DMS153 treated with DMSO at 0.1 percent for 48 hours (cell line): ENCODE measurements at regions not wholly inside any gene's neighbourhood (a gene's known extent, or its start where the extent isn't known, plus 50 kb on each side); places are given as distances from the start of the nearest gene placed in this dataset.
A peak's percentile ranks its signal among the peaks of the same experiment; 100 is the strongest.
"Not testable (repeated sequence)": the region's sequence is repeated elsewhere in the genome, so short reads cannot be mapped to it uniquely, and the experiment has no call there.

ENCODE experiments used
- DNase-seq: peaks from one replicate; lab custom pipeline; 2025; ENCODE audit not compliant: unreplicated experiment; lab: John Stamatoyannopoulos, UW

DNA sequence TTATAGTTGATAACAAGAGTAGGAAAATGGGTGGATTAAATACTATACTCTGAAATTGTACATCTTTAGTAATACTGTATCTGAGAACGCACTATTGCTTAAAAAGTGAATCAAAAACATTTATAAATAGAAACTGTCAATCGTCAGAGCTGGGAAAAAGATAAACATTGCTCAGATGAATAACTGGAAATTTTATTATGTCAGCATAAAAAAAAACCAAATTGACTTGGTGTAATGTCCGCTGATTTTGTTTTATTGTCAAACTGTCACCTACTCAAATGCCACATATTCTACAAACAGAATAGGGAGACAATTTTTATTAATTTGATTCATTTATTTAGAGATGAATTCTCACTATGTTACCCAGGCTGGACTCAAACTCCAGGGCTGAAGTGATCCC is 109.3 kb upstream of the TMTC1 start:
- DNase-seq = no peak

DNA sequence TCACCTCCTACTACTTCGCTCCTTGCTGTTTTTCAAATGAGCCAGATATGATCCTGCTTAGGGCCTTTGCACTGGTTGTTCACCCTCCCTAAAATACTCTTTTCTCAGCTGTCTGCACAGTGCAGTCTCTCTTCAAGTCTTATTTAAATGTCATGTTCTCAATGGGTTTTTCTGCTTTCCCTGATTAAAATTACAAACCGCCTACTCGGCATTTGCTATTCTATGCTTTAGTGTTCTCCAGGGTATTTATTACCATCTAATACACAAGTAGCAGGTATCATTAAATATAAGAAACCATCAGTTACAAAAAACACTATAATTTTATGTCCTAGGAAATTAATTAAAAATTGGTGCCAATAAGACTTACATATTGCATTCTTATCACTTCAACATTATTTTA is 108.0 kb upstream of the TMTC1 start:
- DNase-seq = no peak

DNA sequence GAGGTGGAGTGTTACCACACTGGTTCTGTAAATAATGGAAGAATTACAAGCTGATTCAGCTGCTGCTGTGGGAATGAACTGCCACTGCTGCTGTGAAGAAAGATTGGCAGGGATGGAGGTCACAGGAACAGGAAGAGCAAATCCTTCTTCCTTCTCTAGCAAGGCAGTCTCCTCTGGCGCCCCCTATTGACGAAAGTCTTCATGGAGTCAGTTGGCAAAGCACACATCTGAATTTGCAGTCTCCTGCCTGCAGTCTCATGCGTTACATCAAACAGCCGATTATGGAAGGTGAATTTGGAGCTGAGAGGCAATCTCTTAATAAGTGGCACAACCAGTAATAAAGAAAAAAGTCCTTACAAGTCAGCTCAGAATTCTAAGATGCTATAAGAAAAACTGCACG is 106.0 kb upstream of the TMTC1 start:
- peak; percentile 18 for DNase-seq

DNA sequence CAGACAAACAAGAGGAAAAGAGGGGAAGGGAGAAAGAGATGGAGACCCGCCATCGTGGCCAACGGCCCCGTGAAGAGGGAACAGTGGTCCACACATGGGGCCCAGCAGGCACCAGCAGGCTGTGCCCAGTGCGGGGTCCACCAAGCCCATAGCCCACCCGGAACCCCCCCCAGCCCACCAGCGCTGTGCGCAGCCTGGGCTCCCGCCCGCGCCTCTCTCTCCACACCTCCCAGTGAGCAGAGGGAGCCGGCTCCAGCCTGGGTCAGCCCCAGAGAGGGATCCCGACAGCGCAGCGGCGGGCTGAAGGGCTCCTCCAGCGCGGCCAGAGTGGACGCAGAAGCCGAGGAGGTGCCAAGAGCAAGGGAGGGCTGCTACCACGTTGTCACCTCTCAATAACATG is 105.0 kb upstream of the TMTC1 start:
- DNase-seq = no peak

DNA sequence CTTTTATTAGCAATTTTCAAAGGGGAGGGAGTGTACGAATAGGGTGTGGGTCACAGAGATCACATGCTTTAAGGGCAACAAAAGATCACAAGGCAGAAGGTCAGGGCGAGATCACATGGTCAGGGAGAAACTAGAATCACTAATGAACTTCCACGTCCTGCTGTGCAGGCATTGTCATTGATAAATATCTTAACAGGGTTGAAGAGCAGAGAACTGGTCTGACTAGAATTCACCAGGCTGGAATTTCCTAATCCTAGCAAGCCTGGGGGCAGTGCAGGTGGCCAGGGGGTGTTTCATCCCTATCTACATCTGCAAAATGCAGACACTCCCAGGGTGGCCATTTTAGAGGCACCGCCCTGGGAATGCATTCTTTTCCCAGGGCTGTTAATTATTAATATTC is 101.2 kb upstream of the TMTC1 start:
- DNase-seq = not testable (repeated sequence)

DNA sequence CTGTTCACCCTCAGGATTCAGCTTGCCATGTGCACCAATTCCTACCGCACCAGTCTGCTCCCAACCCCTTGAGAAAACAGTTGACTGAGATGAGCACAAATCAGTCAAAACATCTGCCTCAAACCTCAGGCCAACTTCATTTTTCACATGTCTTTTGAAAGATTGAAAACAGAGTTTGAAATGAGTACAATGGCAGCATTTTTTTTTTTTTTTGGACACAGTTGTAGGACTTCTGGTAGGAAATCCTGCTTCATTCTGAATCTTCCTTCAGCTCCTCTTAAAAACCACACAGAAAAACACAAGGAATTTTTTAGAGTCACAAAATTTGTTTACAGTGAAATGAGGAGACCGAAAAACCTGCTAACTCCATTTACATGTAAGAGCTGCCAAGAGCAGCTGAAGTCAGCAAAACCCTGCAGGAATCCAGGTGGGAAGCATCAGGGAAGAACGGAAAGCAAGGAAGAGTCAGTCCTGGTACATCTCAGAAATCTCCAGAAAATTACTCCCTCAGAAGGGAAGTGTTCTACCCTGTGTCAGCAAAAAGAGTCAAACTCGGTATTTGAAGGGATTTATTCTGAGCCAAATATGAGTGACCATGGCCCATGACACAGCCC is 100.3 kb upstream of the TMTC1 start:
- DNase-seq = no peak

DNA sequence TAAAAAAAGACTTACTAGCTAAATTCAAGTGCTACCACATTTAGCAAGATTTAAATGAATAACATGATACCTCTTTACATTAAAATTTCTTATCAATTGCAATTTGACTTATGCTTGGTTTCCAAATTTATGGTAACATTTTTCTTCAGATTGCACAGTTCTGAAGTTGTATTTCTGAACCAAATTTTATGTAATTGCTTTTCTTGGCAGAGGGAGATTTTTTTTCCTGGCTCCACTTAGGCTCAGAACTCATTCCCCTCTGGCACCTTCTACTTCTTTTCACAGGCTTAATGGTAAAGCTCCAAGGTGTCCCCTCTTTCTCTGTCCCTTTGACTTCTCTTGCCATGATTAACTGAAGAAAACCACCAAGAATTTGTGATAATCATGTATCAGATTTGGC is 99.8 kb upstream of the TMTC1 start:
- DNase-seq = no peak

DNA sequence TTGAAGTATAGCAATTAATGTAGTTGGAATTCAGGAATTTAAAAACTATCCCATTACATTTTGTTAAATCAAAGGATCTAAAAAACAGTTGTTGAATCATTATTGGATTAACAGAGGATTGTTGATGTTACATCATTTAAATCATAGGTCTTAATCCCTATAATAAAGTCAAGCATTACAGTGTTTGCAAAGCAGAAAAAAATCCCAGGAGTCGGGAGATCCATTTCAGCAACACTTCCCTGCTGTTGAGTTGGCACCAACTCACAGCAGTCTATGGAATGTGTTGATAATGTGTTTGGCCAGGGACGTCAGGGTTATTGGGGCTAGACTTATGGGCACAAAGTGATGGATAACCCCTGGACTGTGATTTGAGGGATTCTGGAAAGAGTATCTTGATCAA is 99.1 kb upstream of the TMTC1 start:
- DNase-seq = no peak

DNA sequence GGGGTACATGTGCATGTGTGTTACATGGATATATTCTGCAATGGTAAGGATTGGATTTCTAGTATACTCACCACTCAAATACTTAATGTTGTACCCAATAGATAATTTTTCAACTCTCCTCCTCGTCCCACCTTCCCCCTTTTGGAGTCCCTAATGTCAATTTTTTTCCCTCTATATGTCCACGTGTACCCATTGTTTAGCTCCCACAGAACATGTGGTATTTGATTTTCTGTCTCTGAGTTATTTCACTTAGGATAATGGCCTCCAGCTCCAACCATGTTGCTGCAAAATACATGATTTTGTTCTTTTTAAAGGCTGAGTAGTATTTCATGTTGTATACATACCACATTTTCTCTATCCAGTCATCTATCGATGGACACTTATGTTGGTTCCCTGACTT is 97.2 kb upstream of the TMTC1 start:
- DNase-seq = no peak

DNA sequence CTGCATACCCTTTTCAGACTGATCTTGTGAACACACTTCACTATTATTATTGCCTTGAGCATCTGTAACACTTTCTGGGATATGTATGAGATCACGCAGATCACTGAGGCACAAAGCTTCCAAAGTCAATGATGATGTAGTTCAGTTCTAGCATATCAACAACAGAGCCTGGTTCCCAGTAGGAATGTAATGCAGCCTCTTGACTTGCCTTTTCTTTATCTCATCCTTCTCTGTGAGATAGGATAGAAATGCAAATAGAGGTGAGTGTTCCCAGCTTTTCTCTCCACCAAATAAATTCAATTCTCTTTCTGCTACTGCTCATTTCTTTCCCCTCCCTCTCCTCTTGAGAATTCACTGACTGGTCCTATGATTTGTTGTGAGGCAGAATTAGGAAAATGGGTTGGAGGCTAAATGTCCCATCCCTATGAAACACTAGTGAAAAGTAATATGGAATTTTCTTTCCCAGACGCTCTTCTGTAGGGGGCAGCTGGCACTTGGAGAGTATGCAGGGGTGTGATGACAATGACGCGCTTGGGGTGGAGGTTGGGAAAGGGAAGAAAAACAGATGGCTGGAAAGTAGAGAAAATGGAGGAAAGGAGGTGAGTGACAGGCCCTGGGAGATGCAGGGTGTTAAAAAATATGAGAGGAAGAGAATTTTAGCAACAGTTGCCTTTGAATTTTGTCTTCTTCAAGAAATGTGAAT is 96.0 kb upstream of the TMTC1 start:
- DNase-seq = no peak

DNA sequence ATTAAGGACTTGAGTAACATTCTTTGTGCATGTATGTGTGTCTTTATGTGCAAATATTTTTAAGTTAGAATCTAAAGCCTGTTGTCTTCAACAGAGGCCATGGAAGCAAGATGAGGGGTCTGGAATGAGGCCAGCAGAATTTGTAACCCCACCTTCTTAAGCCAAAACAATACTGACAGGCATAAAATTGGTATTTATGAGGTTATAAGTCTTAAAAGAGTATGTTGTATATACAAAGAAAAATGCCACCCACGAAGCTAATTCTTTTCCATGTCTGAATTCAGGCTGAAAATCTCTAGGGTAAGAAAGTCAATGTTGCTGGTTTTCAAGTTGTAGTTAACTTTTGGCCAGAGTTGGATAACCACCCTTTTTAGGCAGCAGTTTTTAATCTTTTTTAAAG is 86.2 kb upstream of the TMTC1 start:
- no peak for DNase-seq

DNA sequence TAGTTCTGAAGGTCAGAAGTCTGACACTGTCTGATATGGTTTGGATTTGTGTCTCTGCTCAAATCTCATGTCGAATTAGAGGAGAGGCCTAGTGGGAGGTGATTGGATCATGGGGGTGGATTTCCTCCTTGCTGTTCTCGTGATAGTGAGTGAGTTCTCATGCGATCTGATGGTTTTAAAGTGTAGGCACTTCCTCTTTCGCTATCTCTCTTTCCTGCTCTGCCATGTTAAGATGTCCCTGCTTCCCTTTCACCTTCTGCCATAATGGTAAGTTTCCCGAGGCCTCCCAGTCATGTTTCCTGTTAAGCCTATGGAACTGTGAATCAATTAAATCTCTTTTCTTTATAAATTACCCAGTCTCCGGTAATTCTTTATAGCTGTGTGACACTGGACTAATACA is 84.1 kb upstream of the TMTC1 start:
- DNase-seq = no peak

DNA sequence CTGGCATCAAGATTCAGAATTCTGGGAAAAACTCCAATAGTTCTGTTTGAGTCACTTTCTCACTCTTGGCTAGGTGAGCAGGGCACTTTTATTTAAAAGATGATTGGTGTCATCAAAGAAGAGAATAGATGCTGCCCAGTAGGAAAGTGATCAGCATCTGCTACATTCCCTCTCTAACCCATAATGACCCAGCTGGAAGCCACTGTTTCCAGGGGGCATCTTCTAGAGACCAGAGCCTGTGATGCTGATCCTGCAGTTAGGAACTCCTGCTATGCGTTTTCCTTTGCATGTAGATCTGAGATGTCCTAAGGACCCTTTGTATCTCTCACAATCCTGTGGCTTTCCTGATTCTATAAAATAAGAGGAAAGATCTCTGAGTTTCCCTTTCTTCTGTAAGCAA is 79.9 kb upstream of the TMTC1 start:
- DNase-seq = no peak

DNA sequence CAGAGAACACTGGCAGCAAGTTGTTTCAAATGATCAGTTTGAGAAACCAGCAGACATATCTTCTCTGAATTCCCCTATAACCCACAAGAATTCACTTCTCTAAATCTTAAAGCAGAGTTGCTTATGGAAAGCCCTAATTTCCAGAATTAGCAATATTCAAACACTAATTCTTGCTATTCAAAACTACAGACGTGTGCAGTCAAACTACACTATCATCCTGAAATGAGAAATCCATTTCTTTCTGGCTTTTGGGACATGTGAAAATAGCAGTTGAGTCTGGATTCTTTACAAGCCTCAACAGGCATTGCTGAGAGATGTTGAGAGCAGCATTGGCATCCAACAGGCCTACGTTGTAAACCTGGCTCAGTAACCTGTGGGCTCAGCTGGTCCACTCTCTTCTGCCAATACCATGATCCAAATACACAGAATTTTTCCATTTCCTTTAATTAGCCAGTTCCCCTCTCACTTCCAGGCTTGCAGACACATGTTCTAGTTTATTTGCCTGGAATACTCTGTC is 74.6 kb upstream of the TMTC1 start:
- DNase-seq = no peak

DNA sequence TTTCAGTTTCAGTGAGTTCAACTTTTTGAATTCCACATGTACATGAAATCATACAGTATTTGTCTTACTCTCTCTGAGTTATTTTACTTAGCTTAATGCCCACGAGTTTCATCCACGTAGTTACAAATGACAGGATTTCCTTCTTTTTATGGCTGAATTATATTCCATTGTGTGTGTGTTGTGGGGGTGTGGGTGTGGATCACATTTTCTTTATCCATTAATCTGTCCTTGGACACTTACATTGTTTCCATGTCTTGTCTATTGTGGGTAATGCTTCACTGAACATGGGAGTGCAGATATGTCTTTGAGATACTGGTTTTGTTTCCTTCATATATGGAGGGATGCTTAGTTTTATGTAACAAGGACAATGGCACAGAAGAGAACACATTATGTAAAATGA is 63.5 kb upstream of the TMTC1 start:
- DNase-seq = no peak

DNA sequence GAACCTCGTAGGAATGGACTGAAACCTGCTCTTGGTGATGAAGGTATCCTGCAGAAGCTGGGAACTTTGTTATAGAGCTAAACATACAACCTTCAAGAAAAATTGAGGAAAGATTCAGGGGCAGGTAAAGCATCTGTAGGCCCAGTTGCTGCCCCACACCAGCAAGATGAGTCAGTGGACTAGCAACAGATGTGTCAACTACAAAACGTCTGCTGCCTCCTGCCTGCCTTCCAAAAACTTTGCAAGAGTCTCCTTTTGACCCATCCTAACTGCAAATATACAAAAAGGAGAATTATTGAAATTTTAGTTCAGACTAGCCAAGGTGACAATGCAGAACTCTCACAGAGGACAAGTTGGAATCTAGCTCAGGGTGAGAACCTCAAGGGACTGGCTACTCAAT is 60.9 kb upstream of the TMTC1 start:
- DNase-seq = no peak

DNA sequence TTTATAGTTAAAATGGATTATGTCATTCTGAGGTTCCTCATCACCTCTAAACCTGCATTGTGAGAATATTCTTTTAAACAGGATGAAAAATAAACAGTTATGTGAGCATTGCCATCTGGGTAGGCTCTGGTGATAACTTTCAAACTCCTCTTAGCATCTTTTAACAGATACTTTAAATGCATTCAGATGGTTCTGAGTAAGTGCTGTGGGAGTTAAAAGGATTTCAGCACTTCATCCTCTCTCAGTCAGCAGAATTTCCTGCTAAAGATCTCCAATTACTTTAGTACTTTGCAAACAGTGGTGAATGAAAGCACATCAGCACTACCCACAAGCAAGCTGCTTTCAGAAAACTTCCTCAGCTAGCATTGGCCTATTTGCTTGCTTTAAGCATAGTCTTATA is 59.3 kb upstream of the TMTC1 start:
- DNase-seq = no peak

DNA sequence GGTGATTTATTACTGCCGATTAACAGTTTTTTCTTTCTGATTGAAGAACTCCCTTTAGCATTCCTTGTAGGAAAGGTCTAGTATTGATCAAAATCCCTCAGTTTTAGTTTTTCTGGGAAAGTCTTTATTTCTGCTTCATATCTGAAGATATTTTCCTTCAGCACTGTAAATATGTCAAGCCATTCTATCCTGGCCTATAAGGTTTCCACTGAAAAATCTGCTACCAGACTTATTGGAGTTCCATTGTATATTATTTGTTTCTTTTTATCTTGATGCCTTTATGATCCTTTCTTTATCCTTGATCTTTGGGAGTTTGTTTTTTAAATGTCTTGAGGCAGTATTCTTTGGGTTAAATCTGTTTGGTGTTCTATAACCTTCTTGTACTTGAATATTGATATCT is 55.0 kb upstream of the TMTC1 start:
- no peak for DNase-seq
